ENCODE measurements at regions not wholly inside any gene's neighbourhood (a gene's known extent, or its start where the extent isn't known, plus 50 kb on each side); places are given as distances from the start of the nearest gene placed in this dataset.

DNA sequence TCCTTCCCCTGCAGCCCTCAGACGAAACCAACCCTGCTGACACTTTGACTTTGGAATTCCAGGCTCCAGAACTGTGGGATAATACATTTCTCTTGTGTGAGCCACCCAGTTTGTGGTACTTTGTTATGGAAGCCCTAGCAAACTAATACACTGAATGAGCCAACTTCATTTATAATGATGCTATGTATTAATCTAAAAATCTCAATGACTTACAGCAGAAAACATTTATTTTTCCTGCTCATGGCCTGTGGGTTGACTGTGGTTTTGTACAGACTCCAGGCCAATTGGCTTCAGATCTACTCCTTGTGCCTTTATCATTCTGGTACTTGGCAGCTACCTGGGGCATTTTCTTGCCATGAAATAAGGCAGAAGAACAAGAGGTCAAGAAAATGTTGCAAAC lies 152.4 kb downstream of the EBLN2 start:
- DNase-seq (ENCODE audit: low read depth, low spot score), result no peak
- in situ Hi-C loops (cut with HindIII; ENCODE audit: low pct_unique_long_range_greater_than_20kb, low sequenced_read_pairs), result no loop called here

DNA sequence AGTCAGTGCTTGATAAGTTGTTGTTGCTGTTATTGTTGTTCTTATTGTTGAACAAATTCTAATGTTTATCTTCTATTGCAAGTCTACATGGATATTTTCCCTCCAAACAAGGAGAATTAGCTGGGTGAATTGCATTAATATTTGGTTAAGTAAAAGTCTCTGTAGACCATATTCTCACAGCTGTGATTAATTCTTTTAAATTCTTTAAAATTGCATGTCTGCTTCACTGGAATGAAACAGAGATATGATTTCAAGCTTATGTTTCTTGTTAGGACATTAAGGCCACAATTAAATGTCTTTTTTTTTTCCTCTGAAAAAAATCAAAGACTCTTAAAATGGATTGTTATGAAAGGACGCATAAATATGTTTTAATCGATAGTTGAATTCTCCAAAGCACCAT lies 153.4 kb downstream of the EBLN2 start:
- no peak for DNase-seq (ENCODE audit: low read depth, low spot score)
- in situ Hi-C loops (cut with HindIII; ENCODE audit: low pct_unique_long_range_greater_than_20kb, low sequenced_read_pairs), result no loop called here

DNA sequence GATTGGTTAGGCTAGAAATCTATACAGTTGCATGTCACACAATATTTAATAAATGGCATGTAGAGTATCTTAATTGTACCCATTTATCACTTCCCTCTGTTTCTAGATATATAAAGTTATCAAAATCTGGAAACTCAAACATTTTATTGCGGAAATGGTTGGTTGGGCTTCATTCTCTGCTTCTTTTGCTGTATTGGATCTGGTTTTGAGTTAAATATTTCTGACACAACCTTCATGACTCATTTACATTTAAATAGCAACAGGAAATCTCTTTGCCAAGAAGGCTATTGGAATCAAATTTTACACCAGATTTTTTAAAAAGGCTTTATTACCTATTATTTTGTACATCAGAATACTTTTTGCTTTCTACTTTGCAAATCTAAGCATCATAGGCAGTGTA lies 153.8 kb downstream of the EBLN2 start:
- in situ Hi-C loops (cut with HindIII; ENCODE audit: low pct_unique_long_range_greater_than_20kb, low sequenced_read_pairs), result no loop called here
- DNase-seq (ENCODE audit: low read depth, low spot score), result no peak

DNA sequence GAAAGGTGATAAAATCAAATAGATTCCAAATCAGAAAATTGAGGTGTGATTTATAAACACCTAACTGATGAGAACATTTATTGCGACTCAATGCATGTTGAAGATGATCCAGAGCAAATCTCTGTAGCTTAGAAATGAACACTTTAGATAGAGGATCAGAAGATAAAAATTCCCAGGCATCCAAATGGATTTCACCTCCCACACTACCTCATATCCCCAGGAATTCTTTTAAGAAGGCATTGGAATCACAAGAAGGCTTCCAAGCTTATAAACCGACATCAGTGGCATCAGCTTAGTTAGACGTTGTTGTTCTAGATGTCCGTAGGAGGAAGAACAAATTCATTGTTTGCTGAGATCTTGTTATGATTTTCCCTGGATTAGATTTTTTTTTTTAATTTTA lies 154.4 kb downstream of the EBLN2 start:
- in situ Hi-C loops (cut with HindIII; ENCODE audit: low pct_unique_long_range_greater_than_20kb, low sequenced_read_pairs), result no loop called here
- no peak for DNase-seq (ENCODE audit: low read depth, low spot score)

DNA sequence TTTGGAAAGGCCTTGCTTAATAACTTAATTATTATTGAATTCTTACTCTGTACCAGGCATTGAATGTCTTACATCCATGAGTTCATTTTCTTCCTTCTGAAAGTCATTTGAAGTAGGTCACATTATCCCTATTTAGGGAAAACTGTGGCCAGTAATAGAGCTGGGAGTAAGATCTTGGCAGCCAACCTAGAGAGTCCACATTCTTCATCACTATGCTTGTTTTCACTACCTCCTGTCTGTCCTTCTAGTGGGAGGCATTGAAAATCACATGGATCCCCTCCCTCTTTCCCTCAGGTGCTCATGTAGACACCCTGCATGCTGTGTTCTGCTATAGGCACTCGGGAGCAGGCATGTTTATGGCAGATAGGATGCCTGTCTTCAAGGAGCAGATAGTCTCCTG lies 154.9 kb downstream of the EBLN2 start:
- in situ Hi-C loops (cut with HindIII; ENCODE audit: low pct_unique_long_range_greater_than_20kb, low sequenced_read_pairs), result no loop called here
- DNase-seq (ENCODE audit: low read depth, low spot score), result no peak

DNA sequence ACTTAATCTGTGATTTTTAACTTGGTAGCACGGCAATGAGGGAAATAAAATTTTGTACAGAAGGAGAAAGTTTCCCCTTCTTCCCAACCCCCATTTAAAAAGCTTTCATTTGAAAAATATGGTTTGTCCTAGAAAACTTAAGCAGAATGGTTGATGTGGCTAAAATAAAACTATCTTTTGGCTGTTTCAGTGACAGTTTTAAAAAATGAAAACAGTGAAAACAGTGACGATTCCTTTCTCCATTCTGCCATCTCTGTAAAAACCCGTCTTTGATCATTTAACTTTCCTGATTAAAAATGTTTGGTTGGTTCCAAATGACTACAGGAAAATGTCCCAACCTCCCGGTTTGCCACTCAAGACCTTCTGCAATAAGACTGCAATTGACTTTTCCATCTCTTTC lies 160.7 kb downstream of the EBLN2 start:
- DNase-seq (ENCODE audit: low read depth, low spot score), result no peak
- in situ Hi-C loops (cut with HindIII; ENCODE audit: low pct_unique_long_range_greater_than_20kb, low sequenced_read_pairs), result no loop called here

DNA sequence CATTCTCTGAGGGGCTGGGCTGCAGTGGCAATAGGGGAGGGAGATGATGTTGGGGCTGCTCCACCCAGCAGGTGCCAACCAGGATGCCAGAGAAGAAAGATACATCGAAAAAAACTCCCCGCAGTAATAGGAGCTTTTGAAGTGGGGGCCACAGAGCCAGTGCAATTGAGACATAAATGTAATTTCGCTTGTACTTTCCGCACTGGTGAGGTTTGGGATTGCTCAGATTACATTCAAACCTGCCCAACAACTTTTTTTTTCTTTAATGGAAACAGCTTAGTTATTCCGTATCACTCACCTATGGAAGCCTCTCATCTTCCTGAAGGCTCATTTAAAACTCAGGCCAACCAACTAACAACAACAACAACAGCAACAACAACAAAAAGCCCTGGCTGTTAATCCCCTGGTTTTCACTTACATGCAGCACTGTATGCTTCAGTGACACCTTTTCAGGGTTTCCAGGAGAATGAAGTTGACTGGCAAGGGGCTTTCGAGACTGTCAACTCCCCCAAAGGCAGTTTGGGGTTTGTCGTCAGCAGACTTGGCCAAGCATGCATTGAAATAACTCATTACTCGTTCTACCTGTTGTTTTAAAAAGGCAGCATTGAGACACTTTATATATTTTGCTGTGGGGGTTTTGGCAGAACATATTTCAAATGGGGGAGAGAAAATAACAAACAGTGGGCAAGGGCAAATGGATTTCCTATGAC lies 163.8 kb downstream of the EBLN2 start:
- no peak for DNase-seq (ENCODE audit: low read depth, low spot score)
- in situ Hi-C loops (cut with HindIII; ENCODE audit: low pct_unique_long_range_greater_than_20kb, low sequenced_read_pairs), result no loop called here

DNA sequence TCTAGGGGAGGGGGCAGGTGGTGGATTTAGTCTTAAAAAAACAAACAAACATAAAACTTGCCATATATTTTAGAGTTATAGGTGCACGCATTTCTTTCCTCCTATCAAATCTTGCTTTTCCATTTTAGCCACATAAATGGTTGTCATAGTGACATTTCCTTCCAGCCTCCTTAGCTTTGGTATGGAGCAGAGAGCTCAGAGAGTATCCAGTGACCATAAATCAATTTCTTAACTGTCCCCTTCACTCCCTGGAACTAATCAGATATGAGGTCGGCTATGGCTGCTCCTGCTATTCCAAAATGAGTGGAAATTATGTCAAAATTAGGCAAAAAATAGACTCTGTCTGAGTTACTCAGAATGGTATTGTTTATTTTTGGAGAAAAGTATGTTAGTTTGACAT lies 164.5 kb downstream of the EBLN2 start:
- in situ Hi-C loops (cut with HindIII; ENCODE audit: low pct_unique_long_range_greater_than_20kb, low sequenced_read_pairs), result no loop called here
- DNase-seq (ENCODE audit: low read depth, low spot score), result no peak

DNA sequence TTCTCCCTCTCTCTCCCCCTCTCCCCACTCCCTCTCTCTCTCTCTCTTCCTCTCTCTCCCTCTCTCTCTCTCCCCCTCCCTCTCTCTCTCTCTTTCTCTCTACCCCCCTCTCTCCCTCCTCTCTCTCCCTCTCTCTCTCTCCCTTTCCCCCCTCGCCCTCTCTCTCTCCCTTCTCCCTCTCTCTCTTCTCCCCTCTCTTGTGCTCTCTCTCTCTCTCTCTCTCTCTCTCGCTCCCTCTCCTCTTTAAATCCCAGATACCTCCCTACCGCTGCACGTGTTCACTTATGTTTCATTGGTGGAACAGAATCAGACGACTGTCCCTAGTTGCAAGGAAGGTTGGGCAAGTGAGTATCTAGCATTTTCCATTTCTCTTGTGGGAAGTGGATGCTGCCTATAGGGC lies 166.5 kb downstream of the EBLN2 start:
- no peak for DNase-seq (ENCODE audit: low read depth, low spot score)
- in situ Hi-C loops (cut with HindIII; ENCODE audit: low pct_unique_long_range_greater_than_20kb, low sequenced_read_pairs), result no loop called here

DNA sequence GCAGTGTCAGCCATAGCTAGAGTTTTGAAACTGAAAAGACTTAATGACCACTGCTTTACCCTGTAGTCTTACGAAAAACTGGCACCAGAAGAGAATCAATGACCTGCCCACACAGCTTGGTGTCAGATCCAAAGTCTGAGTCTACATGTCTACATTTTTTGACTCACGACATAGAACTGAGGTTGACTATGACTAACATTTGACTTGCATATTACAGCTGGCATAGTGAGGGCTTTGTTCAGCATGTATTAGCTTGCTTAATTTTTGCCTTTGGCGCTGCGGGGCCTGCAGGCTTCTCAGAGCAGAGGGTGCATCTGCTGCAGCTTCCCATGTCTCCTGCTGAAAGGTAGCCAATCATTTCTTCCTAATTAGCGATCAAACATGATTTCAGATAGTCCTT lies 167.0 kb downstream of the EBLN2 start:
- peak; percentile 27 for DNase-seq (ENCODE audit: low read depth, low spot score)
- in situ Hi-C loops (cut with HindIII; ENCODE audit: low pct_unique_long_range_greater_than_20kb, low sequenced_read_pairs), result no loop called here

DNA sequence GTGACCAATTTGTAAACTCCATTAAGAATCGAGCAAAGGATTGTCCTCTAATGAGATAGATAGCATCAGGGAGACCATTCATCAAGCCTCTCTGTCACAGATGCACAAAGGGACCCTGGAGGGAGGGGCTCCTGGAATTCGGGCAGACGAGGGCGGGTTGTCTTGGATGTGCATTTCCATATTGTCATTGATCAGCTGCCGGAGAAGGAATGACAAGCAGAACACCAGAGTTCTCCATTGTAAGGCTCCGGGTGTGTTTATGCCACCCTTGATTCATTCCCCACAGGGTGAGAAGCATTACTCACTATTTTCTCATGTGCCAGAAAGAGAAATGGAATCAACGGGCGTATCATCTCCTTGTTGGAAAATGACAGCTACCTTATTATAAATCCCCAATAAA lies 167.5 kb downstream of the EBLN2 start:
- DNase-seq (ENCODE audit: low read depth, low spot score), result no peak
- in situ Hi-C loops (cut with HindIII; ENCODE audit: low pct_unique_long_range_greater_than_20kb, low sequenced_read_pairs), result no loop called here

DNA sequence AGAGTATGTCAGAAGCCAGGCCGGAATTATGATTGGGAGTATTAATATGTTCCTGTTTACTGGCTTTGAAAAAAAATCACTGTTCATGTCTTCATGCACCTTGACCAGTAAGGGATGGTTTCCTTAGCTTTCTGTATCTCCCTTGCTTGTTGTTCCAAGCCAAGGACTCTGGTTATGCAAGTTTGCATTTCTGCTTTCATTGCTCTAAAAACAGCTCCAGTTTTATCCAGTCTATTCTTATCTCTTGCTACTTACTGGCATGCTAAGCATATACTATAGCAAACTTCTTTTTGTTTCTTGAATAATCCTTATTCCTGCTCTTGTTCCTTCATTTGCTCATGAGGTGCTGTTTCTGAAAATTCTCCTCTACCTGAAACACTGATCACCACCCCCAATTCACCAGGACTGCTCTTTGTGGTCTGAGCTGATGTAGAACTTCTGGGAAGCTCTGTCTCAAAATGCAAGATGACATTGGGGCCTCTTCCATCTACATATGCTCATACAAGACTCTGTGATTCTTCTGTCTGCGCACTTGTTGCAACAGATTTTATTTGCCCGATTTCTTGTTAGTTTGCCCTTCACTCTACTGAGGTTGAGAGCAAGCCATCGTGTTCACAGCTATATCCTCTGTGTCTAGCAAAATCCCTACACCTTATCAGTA lies 173.0 kb downstream of the EBLN2 start:
- no peak for DNase-seq (ENCODE audit: low read depth, low spot score)
- in situ Hi-C loops (cut with HindIII; ENCODE audit: low pct_unique_long_range_greater_than_20kb, low sequenced_read_pairs), result no loop called here

DNA sequence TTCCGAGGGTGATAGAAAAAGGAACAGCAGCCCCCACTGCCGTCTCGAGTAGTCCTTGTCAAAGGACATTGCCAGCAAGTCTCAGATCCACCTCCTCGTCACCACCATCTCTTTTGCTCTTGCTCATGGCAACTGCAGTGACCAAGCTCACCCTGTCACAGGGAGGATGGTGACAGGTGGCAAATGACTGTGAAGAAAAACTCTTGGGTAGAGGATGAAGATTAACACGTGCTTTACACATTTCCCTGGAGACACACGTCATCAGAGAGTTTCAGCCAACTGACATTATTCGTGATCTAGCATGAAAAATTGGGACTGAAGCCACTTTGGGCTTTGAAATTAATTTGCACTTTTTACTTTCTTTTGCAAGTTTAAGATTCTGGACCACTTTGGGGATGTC lies 174.3 kb downstream of the EBLN2 start:
- in situ Hi-C loops (cut with HindIII; ENCODE audit: low pct_unique_long_range_greater_than_20kb, low sequenced_read_pairs), result no loop called here
- DNase-seq (ENCODE audit: low read depth, low spot score), result no peak

DNA sequence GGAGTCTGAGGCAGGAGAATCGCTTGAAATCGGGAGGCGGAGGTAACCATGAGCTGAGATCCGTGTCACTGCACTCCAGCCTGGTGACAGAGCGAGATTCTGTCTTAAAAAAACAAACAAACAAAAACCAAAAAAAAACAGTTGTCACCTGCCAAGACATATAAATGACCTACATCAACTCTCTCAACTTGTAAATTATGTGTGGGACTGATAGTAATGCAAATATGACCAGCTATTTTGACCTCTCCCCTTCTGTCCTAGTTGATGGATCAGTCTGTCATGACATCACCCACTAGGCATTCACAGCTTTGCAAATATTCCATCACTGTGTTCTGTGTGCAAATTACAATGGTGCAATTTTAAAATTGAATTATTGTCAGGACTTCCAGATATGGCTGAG lies 175.4 kb downstream of the EBLN2 start:
- DNase-seq (ENCODE audit: low read depth, low spot score), result no peak
- in situ Hi-C loops (cut with HindIII; ENCODE audit: low pct_unique_long_range_greater_than_20kb, low sequenced_read_pairs), result no loop called here

DNA sequence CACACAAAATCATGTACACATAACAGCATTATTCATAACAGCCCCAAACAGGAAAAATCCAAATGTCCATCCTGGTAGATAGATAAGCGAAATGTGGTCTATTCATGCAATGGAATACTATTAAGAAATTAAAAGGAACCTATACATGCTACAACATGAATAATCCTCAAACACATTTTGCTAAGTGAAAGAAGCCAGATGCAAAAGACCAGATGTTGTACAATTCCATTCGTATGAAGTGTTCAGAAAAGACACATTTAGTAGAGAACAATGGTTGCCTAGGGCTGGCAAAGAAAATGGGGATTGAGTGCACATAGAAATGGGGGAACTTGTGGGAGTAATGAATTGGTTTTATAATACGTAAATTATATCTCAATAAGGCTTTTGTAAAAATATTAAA lies 182.3 kb downstream of the EBLN2 start:
- in situ Hi-C loops (cut with HindIII; ENCODE audit: low pct_unique_long_range_greater_than_20kb, low sequenced_read_pairs), result no loop called here
- no peak for DNase-seq (ENCODE audit: low read depth, low spot score)

DNA sequence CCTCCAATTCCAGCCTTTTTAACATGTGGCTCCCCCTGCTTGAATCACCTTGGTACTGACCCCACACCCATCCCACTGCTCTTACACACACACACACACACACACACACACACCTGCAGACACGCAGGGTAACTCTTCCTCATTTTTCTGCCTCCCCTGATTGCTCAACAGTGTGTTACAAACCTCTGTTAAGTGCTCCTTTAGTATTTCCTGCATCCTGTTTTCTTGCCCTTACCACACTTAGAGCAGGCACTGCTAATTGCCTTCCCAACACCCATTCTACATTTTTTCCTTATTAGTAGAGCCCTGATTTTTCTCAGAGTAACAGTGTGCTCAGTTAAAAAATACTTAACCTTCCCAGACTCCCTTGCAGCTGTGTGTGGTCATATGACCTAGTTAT lies 184.0 kb downstream of the EBLN2 start:
- in situ Hi-C loops (cut with HindIII; ENCODE audit: low pct_unique_long_range_greater_than_20kb, low sequenced_read_pairs), result no loop called here
- DNase-seq (ENCODE audit: low read depth, low spot score), result no peak

DNA sequence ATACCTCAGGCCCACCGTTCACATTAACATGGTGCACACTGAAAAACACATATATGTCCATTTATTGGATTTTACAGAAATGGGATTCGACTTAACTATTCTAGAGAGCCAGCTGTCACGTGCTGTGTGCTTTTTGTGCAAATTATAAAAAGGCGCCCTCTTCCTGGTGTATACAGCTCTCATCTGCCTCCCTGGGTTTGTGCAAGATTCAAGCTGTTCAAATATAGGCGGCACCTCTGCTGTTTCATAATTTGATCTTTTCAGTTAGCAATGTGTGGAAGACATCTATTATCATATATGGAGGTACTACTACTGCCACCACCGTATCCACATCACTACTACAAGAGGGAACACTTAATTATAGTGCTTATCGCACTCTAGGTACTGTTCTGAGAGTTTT lies 187.6 kb downstream of the EBLN2 start:
- no peak for DNase-seq (ENCODE audit: low read depth, low spot score)
- in situ Hi-C loops (cut with HindIII; ENCODE audit: low pct_unique_long_range_greater_than_20kb, low sequenced_read_pairs), result no loop called here

DNA sequence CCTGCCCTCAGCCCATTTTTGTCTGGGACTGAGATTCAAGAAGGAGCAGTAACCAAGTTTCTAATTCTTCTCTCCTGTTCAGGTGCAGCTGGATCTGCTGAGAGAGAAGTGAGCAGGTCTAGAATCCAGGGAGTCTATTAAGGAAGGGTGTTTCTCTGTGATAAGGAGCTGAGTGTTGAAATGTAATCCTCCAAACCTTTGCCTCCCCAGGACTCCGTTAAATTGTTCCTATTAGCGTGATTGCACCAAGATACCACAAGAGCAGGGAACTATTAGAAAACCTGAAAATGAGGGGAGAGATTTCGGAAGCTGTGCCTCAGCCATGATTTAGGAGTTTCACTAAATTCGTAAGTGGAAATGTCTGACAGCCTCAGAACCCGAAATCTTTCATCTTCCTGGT lies 192.6 kb downstream of the EBLN2 start:
- in situ Hi-C loops (cut with HindIII; ENCODE audit: low pct_unique_long_range_greater_than_20kb, low sequenced_read_pairs), result no loop called here
- no peak for DNase-seq (ENCODE audit: low read depth, low spot score)

DNA sequence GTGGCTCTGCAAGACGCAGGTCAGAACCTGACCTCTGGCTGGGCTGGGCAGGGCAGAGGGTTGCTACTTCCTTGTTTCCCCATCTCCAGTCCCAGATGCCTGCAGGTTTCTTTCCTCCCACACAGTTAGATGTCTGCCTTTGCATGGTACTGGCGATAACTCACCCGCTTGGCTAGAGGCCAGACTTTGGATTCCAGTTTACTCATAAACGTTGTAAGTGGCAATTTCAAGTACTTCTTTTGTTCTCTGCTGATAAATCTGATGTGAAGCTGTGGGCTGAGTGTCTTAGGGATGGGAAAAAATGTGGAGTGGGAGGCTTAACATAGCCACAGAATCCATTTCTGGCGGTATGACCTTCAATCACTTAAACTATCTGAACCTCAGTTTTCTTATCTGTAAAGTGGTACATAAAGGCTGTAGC lies 194.2 kb downstream of the EBLN2 start:
- in situ Hi-C loops (cut with HindIII; ENCODE audit: low pct_unique_long_range_greater_than_20kb, low sequenced_read_pairs), result no loop called here

DNA sequence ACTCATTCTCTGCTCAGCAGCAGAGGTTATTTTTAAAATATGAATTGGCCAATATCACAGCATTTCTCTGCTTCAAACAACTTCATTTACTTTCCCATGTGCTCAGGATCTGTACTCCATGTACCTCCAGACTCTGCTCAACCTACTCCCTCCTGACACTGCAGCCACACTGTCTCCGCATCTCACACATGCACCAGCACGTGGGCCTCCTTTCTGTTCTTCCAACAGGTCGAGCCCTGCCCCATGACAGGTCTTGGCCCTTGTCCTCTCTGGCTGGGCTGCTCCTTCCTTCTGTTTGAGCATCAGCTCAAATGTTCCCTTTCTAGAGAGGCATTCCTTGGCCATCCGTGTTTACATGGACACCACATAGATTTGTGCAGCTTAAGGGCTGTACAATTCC lies 195.7 kb downstream of the EBLN2 start:
- DNase-seq (ENCODE audit: low read depth, low spot score), result no peak
- in situ Hi-C loops (cut with HindIII; ENCODE audit: low pct_unique_long_range_greater_than_20kb, low sequenced_read_pairs), result no loop called here

More for the DNA sequence above, 194.2 kb downstream of the EBLN2 start:
- peak; percentile 4 for DNase-seq (ENCODE audit: low read depth, low spot score)
